H1 (cell line): ENCODE measurements at regions not wholly inside any gene's neighbourhood (a gene's known extent, or its start where the extent isn't known, plus 50 kb on each side); places are given as distances from the start of the nearest gene placed in this dataset.

ENCODE experiments used
- BCL11A ChIP-seq, 2 experiments: IDR thresholded peaks; one replicate each; pipeline ENCODE4 v1.6.1; 2011; ENCODE audit warnings: low read depth in 2 of 2, low read length in 2 of 2, mild to moderate bottlenecking in 2 of 2
- CBX8 ChIP-seq: fragments of 300-800, 300-1000 bp; sonication (generic); IDR thresholded peaks from 2 replicates; pipeline ENCODE4 v1.7.1; 2016; ENCODE audit warnings: low read depth, low read length, borderline replicate concordance
- CHD1 ChIP-seq: IDR thresholded peaks from 2 replicates; pipeline ENCODE4 v1.6.1; 2012; ENCODE audit warnings: low read depth, low read length, improper control_type of control experiment
- CHD2 ChIP-seq: IDR thresholded peaks from 2 replicates; pipeline ENCODE4 v1.6.1; 2012; ENCODE audit warnings: low read length, improper control_type of control experiment
- CHD7 ChIP-seq: fragments of 300-600 bp; sonication (generic); IDR thresholded peaks from 2 replicates; pipeline ENCODE4 v1.7.1; 2012; ENCODE audit warnings: low read length, moderate library complexity, mild to moderate bottlenecking, inconsistent platforms; ENCODE audit not compliant: insufficient replicate concordance
- RBBP5 ChIP-seq: IDR thresholded peaks from 2 replicates; pipeline ENCODE4 v1.7.1; 2012; ENCODE audit warnings: low read depth, mild to moderate bottlenecking, inconsistent platforms, low read length, moderate library complexity, borderline replicate concordance
- USF2 ChIP-seq: IDR thresholded peaks from 2 replicates; pipeline ENCODE4 v1.6.1; 2011; ENCODE audit warnings: low read length, improper control_type of control experiment

- no peak for TF ChIP-seq USF2
- no peak for TF ChIP-seq BCL11A (IDR thresholded peaks at IDR 0.05; ENCODE audit: low read depth in 2 of 2, low read length in 2 of 2)
- TF ChIP-seq RBBP5 = no peak
- no peak for TF ChIP-seq CBX8
- TF ChIP-seq CHD1 = no peak
- TF ChIP-seq CHD2 = no peak
- TF ChIP-seq CHD7 = no peak
Measured at GRCh38 chr5:159471904-159472303, 141.6 kb upstream of the IL12B start (continued).
